Epithelial cell of prostate (primary cell): ENCODE measurements at regions not wholly inside any gene's neighbourhood (a gene's known extent, or its start where the extent isn't known, plus 50 kb on each side); places are given as distances from the start of the nearest gene placed in this dataset.
"Not testable (repeated sequence)": the region's sequence is repeated elsewhere in the genome, so short reads cannot be mapped to it uniquely, and the experiment has no call there.

Source experiments
- DNase-seq: peaks from one replicate; pipeline ENCODE4 v3.0.0-alpha.2; 2011; ENCODE audit warnings: low read depth, low spot score
- H3K27ac ChIP-seq: fragments of 450-650 bp; 2 replicates; pipeline ENCODE4 v1.5.1; 2017; ENCODE audit warnings: mild to moderate bottlenecking

DNA sequence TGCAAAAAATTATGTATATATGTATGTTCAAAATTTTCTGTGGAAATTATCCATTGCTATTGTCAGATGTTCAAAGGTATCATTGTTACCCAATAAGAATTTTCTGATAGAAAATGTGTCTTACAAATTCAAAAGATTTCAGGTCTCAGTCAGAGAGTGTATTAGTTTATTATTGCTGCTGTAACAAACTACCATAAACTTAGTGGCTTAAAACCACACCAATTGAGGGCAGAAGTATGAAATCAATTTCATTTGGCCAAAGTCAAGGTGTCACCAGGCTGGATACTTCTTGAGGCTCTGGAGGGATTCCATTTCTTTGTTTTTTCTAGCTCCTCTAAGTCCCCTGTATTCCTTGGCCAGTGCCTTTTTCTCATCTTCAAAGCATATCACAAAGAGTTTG is 914.4 kb upstream of the ROBO1 start:
- H3K27ac ChIP-seq: no peak overlapping the region
- no peak for DNase-seq

DNA sequence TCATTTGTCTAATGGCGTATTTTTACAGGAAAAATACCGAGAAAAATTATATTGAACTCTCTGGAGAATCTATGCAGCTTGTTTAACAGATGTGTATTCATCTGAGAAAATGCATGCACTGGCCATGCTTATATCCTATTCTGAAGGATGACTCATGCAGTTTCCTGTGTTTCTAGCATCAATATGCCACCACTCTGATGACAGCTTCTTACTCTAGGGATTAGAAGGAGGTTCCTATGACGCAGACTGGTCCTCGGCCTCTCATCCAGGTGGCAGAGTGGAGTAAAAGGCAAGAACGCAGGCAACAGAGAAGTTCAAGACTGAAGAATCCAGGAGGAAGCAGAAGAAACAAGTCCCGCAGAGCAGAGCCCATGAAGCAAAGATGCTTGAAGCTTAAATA is 910.0 kb upstream of the ROBO1 start:
- H3K27ac ChIP-seq: no peak overlapping the region
- DNase-seq: no peak

DNA sequence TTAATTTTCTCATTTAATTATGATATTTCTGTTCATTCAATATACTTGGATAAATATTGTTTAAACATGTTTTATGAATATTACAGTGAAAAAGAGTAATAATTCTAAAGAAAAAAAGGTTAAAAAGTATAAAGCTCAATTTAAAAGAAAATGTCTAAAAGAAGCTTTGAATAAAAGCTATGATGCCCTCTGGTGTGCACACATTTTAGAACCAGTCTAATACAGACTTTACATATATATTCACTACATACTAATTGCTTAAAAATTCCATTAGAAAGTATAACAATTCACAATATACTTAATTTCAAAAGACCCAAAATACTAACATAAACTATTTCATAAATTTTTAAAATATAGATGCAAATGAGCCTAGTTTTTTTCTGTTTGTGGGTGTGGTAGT is 909.1 kb upstream of the ROBO1 start:
- no peak overlapping the region for H3K27ac ChIP-seq
- no peak for DNase-seq

DNA sequence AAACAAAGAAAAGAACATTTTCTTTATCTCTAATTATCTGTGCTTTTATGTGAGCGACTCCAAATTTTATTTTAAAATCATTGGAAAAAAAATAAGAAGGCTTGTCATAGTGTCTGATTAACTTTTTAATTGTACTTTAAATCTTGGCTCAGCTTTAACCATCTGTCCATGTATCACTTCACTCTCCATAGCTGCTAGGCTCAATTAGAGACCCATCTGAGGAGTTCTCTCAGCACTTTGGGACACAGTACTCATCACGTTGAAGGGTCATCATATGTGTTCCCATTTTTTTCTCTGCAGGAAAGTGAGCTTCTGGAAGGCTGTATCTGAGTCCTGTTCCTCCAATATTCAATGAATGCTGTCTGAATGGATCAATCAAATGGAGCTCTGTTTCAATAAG is 908.5 kb upstream of the ROBO1 start:
- H3K27ac ChIP-seq: no peak overlapping the region
- no peak for DNase-seq

DNA sequence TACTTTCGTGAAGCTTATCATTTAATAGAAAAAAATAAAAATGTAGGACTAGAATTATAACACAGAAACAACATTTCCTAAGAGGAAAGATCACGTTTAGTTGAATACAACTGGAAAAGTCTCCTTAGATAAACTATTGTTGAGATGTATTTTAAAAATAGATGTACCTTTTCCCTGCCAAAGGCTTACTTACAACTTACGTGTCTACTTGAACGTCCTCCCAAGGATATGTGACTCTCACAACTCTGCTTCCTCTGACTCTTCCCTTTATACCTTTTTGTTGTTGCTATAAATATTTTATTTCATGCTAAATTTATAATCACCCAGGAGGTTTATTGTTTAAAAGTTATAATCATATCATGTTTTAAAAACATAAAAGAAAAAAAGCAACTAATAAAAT is 908.0 kb upstream of the ROBO1 start:
- no peak overlapping the region for H3K27ac ChIP-seq
- DNase-seq: no peak

DNA sequence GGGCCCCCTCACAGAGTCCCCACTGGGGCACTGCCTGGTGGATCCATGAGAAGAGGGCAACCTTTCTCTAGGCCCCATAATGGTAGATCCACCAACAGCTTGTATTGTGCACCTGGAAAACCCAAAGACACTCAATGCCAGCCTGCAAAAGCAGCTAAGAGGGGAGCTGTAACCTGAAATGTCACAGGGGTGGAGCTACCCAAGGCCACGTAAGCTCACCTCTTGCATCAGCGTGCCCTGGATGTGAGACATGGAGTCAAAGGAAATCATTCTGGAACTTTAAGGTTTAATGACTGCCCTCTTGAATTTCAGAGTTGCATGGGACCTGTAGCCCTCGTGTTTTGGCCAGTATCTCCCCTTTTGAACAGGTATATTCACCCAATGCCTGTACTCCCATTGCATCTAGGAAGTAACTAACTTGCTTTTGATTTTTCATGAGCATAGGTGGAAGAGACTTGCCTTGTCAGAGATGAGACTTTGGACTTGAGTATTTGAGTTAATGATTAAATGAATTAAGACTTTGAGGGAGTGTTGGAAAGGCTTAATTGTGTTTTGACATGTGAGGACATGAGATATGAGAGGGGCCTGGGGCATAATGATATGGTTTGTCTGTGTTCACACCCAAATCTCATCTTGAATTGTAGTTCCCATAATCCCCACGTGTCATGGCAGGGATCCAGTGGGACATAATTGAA is 900.9 kb upstream of the ROBO1 start:
- DNase-seq: no peak
- H3K27ac ChIP-seq: no peak overlapping the region

DNA sequence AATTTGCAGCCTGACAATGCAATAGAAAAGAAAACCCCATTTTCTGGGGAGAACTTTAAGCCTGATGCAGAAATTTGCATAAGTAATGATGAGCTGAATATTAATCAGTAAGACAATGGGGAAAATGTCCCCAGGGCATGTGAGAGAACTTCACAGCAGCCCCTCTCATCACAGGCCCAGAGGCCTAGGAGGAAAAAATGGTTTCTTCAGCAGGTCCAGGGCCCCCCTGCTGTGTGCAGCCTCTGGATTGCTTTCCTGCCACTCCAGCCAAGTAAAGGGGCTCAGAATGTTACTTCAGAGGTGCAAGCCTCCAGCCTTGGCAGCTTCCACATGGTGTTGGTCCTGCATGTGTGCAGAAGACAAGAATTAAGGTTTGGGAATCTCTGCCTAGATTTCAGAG is 900.3 kb upstream of the ROBO1 start:
- H3K27ac ChIP-seq: no peak overlapping the region
- DNase-seq: no peak

DNA sequence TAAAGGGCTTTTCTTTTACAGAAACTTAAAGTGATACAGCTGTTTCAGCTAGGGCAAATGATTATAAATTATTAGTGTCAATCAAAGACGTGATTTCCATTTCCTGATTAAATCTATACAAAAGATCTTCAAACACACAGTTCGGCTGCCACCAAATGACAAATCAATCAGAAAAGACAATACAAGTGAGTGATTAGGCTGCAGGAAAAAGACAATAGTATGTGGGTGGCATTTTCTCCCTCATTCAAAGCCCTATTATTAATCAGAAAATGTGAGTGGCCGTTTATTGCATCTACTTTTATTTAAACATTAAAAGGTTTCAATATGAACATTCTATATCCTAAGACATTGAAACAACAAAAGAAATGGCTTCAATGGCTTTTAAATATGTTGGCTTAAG is 895.6 kb upstream of the ROBO1 start:
- H3K27ac ChIP-seq: no peak overlapping the region
- no peak for DNase-seq

DNA sequence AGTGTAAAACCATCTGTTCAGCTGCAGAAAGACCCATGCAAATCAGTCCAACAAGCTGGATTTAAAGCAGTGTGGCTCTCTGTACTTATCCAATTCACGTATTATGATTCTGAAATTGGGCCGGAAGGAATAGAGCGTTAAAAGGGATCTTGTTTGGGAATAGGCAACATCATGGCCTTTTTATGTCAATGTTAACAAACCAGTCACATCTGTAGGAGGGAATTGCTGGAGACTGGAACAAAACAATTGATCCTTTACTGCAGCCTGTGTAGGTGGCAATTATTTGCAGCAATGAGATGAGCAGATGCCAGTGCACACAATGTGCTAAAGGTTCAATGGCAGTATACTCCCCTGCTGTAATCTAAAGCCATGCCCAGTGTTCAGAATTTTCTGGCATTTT is 887.4 kb upstream of the ROBO1 start:
- no peak for DNase-seq

DNA sequence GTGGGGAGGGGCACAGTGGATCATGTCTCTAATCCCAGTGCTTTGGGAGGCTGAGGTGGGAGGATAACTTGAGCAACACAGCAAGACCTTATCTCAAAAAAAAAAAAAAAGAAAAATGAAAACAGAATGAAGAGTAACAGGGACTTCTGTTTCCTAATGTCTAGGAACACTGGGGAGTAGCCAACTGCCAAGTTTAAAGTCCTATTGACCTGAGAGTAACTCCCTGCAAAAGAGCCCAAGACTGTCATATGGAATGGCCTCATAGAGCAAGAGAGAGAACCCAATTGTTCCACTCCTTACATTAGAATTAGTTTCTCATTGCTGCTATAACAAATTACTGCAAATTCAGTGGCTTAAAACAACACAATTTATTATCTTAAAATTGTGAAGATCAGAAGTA is 881.4 kb upstream of the ROBO1 start:
- no peak overlapping the region for H3K27ac ChIP-seq
- DNase-seq: no peak

More for the DNA sequence above, 887.4 kb upstream of the ROBO1 start:
- H3K27ac ChIP-seq: no peak overlapping the region

DNA sequence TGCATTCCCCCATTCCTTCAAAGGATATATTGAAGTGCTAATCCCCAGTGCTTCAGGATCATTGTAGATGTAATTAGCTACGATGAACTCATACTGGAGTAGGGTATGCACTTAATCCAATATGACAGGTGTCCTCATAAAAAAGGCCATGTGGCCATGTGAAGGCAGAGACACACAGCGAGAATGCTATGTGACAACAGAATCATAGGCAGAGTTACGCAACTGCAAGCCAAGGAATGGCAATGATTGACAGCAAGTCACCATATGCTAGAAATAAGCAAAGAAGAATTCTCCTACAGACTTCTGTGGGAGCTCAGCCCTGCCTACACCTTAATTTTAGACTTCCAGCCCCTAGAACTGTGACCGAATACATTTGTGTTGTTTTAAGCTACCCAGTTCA is 875.6 kb upstream of the ROBO1 start:
- no peak overlapping the region for H3K27ac ChIP-seq
- DNase-seq: no peak

DNA sequence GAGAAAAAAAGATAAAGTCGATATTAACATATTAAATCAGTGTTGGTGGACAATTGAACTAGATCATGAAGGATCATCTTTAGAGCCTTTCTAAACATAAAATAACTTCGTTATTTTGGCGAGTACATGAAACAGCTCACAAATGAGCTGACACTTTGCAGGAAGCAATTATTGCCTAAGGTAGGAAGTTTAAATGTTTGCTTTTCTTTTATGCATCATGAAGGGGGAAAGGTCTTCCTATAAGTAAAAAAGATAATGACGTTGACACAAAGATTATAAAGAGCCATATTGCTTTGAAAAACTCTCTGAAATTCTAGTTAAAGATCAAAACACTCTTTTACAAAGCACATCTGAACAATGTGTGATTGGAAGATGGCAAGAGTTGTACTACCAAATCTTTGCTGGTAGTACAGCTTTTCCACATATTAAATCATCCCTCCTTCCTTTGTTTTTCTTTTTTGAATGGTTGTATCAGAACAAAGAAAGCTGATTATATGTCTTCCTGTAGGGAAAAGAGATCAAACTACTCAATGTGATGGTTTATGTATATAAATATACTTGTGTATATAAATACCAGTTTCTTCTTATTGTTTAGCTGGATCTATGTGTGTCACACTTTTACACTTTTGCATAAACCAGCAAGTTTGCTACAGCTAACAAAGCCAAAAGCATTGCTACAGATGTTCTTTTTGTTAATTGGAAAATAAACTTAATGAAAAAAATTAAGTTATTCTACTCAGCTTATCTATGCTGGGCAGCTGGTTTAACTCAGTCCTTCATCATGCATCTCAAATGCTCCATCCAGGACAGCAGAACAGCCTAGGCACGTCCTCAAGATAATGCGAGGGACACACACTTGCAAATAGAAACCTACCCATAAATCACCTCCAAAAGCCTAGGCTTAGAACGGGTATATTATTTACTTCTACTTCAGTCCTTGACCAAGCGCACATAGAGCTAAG is 850.8 kb upstream of the ROBO1 start:
- DNase-seq: no peak
- no peak overlapping the region for H3K27ac ChIP-seq

DNA sequence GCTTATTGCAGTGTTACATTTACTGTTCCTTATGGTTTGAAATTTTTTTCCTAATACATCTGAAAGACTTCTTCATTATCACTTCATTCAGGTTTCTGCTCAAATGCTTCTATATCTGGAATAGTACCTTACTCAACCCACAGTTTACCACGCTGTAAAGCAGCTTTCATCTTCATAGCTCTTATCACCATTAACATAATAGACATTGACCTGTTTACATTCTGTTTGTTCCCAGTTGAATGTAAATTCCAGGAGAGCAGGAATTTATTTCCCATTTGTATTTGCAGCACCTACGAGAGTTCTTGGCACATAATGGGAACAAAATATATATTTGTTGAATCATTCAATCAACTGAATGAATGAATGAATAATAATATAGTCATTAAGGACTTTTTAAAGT is 844.6 kb upstream of the ROBO1 start:
- no peak for DNase-seq
- no peak overlapping the region for H3K27ac ChIP-seq

DNA sequence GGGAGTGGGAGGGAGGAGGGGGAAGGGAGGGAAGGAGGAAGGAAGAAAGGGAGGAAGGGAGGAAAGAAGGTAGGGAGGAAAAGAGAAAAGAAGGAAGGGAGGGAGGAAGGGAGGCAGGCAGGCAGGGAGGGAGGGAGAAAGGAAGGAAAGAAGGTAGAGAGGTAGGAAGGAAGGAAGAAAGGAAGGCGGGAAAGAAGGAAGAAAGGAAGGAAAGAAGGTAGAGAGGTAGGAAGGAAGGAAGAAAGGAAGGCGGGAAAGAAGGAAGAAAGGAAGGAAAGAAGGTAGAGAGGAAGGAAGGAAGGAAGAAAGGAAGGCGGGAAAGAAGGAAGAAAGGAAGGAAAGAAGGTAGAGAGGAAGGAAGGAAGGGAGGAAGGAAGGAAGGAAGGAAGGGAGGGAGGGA is 840.3 kb upstream of the ROBO1 start:
- H3K27ac ChIP-seq, DNase-seq: not testable (repeated sequence)

DNA sequence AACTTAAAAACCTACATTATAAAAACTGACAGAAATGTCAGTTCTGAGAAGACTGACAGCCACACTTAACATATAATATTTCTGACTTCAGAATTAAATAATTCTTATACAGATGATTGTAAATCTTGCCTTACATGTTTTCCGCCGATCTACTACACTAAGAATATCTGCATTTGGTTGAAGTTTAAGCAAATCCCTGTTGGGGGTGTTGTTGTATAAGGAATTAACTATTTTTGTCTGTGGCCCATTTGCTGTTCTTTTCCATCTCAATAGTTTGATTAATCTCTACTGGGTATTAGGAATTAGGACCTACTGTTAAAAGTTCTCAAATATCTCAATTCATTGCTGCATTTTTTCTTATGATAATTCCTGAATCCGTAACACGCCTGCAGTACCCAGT is 838.3 kb upstream of the ROBO1 start:
- no peak overlapping the region for H3K27ac ChIP-seq
- no peak for DNase-seq

DNA sequence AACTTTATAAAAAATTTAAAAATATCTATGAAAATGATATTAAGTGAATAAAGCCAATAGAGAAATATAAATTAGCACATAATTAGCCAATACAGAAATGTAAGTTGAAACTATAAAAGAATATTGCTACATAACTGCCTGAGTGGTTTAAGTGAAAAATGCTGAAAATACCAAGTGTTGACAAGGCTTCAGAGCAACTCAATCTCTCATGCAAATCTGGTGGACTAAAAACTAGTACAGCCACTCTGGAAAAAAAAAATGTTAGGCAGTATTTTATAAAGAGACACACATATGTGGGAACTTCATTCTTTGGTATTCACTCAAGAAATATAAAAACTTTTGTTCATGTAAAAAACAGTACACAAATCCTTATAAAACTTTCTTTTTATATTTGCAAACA is 833.7 kb upstream of the ROBO1 start:
- no peak for DNase-seq
- no peak overlapping the region for H3K27ac ChIP-seq

DNA sequence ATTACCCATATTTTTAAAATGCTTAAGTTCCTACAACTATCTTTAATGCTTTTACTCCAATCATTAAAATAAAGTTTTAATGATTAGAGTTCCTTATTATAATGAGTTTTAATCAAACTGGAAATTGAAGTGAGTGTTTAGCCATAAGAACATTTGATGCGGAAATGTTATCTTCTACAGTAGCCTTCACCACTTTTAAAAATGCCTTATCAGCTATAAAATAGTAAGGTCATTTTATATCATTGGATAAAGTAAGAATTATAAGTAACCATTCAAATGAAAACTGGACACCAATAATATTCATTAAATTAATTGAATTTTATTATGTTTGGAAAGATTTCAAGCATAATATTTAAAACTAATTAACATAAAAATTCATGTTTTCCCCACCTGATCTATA is 825.0 kb upstream of the ROBO1 start:
- H3K27ac ChIP-seq: no peak overlapping the region
- no peak for DNase-seq

DNA sequence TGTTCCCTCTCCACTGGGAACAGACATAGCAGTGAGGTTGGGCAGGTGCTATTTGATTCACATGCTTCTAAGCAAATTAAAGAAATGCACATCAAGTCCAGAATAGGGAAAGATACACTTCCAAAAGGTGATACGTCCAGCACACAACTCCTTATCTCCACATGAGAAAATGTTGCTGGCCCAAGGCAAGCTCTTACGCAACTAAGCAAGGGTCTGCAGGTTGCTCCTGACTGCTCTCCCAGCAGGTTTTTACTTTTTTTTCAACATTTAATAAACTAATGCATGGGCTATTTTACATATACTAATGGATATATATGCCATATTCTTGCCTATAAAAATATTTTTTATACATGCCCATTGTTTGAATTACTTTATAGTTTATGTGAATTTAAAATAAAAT is 818.5 kb upstream of the ROBO1 start:
- H3K27ac ChIP-seq: no peak overlapping the region
- no peak for DNase-seq

DNA sequence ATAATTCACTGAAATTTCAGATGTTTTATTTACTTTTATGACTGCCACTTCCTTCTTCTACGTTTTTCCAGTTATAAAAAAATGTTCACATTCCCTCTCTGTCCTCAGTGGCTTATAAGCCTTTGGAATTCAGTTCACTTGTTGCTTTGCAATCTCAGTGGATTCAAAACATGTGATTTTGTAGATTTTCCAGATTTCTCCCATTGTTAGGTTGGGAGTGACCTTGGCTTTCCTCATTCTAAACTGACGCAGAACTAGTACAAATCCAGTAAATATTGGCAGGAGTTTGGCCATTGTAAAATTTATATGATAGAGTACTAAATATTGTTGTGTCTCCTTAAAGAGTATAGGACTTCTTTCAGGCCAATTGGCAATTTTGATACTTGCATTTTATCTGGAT is 812.3 kb upstream of the ROBO1 start:
- no peak overlapping the region for H3K27ac ChIP-seq
- DNase-seq: no peak

DNA sequence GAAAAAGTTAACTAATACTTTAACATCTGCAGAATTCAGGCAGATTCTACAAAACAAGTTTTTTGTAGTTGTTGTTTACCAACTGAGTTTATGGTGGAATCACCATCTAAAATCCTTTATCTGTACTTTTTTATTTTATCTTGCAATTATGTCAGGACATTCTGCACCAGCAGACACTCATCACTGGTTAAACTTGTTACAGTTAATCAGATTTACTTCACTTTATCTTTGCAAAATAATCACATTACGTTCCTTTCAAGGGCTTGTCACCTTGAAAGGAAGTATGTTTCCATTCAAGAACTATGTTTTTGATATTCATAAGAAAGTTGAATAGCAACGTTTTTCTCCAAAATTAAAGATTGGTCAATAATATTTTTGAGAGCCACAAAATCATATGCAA is 796.6 kb upstream of the ROBO1 start:
- H3K27ac ChIP-seq: no peak overlapping the region
- DNase-seq: no peak

DNA sequence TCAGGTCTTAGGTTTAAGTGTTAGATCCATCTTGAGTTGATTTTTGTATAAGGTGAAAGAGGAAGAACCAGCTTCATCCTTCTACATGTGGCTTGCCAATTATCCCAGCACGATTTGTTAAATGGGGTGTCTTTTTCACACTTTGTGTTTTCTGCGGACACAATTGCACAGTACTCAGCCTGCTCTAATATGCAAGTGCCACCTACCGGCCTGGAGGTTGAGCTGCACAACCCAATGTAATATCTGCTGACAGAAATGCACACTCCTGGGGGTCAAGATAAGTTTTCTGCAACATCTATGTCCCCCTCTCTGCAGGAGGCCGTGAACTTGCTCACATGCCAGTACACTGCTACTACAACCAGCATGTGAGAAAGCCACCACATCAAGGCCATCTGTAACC is 791.9 kb upstream of the ROBO1 start:
- no peak overlapping the region for H3K27ac ChIP-seq
- DNase-seq: no peak

DNA sequence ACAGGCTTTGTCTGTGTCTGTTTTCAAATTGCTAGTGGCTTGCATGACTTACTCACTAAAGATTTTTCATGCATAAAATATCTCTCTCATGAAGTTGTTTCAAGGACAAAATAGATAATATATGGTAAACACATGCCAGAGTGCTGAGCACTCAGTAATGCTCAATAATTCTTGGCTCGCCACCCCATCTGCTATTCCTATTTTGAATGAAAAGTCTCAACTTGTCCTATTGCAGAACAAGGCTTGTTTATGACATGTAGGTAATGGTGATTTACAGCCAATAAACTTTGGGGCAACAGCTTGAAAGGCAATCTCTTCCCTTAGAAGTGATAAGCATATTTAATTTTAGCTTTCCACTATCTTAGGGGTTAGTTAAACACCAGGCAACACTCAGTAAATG is 789.0 kb upstream of the ROBO1 start:
- peak; percentile 41 for DNase-seq
- H3K27ac ChIP-seq: peak overlapping the region; percentile 39
